GM18502 (cell line): ENCODE measurements at regions not wholly inside any gene's neighbourhood (a gene's known extent, or its start where the extent isn't known, plus 50 kb on each side); places are given as distances from the start of the nearest gene placed in this dataset.
"Not testable (repeated sequence)": the region's sequence is repeated elsewhere in the genome, so short reads cannot be mapped to it uniquely, and the experiment has no call there.

Experiments used
- ATAC-seq: cut with Tn5 transposase; IDR thresholded peaks from one replicate; pipeline ENCODE4 v1.9.1; 2021; ENCODE audit warnings: mild to moderate bottlenecking; ENCODE audit not compliant: unreplicated experiment, poor library complexity

- ATAC-seq = no peak
These were observed 133.0 kb upstream of the NECTIN3 start for GRCh38 chr3:110938629-110939028.

DNA sequence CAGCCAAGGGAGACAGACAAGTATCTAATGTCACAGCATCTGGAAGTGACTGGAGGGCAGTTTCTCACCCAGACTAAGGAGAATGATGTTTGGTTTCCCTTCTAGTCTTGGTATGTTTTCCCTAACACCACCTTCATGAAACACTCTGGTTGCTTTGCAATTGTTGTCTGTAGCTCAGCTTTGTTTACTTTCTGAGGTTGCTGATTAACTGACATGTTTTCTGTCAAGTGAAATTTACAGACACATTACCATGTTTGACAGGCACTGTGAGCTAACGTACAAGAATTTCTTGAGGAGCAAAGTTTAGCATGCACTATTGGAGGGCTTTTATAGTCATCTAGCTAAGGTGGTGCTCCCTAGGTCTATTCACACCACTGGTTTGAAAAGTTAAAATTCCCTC, 131.6 kb upstream of the NECTIN3 start:
- ATAC-seq = no peak

DNA sequence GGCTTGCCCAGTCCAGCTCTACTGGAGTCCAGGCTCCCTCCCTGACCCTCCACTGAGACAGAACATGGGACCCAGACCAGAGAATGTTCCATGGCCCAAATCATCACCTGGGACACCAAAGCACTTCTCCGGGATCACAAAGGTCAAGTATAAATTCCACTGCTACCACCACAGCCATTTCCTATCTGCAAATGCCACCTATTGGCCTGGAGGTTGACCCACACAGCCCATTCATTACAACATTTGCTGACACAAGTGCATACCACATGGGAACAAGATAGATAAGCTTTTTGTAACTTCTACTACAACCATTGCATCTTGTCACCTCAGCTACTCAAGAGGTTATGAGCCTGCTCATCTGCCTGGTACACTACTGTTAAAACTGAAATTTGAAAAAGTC, 126.8 kb upstream of the NECTIN3 start:
- ATAC-seq = no peak

DNA sequence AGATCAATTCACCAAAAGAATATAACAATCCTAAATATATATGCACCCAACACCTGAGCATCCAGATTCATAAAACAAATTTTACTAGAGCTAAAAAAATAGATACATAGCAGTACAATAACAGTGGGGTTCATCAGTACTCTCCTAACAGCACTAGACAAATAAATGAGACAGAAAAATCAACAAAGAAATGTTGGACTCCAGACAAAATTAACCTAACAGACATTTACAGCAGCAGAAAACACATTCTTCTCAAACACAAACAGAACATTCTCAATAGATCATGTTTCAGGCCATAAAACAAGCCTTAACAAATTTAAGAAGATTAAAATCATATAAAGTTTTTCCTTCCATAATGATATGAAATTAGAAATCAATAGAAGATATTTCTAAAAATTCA, 124.8 kb upstream of the NECTIN3 start:
- ATAC-seq = no peak

DNA sequence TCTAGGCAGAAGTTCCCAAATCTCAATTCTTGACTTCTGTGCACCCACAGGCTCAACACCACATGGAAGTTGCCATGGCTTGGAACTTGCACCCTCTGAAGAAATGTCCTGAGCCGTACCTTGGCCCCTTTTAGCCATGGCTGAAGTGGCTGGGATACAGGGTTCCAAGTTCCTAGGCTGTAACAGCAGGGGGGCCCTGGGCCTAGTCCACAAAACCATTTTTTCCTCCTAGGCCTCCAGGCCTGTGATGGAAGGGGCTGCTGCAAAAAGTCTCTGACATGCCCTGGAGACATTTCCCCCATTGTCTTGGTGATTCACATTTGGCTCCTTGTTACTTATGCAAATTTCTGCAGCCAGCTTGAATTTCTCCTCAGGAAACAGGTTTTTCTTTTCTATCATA, 122.4 kb upstream of the NECTIN3 start:
- ATAC-seq = not testable (repeated sequence)

- ATAC-seq = no peak
These were observed 116.2 kb upstream of the NECTIN3 start for GRCh38 chr3:110955301-110955880.

DNA sequence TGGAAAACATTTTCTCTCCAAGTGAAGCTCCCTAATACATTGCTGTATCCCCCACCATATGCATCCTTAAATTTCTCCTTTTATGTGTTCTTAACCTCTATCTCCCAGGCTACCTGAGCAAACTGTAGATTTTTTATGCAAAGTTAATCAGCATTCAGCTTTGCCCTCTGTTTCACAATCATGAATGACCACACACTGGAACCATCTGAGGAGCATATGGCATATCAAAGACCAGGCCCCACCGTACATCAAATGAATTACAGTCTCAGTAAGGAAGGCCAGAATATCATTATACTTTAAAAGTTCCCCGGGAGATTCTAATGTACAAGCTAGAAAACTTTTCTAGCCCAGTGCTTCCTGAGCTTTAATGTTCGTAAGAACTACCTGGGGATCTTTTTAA, 115.5 kb upstream of the NECTIN3 start:
- no peak for ATAC-seq

- no peak for ATAC-seq
These were observed 114.2 kb upstream of the NECTIN3 start for GRCh38 chr3:110957247-110958025.

DNA sequence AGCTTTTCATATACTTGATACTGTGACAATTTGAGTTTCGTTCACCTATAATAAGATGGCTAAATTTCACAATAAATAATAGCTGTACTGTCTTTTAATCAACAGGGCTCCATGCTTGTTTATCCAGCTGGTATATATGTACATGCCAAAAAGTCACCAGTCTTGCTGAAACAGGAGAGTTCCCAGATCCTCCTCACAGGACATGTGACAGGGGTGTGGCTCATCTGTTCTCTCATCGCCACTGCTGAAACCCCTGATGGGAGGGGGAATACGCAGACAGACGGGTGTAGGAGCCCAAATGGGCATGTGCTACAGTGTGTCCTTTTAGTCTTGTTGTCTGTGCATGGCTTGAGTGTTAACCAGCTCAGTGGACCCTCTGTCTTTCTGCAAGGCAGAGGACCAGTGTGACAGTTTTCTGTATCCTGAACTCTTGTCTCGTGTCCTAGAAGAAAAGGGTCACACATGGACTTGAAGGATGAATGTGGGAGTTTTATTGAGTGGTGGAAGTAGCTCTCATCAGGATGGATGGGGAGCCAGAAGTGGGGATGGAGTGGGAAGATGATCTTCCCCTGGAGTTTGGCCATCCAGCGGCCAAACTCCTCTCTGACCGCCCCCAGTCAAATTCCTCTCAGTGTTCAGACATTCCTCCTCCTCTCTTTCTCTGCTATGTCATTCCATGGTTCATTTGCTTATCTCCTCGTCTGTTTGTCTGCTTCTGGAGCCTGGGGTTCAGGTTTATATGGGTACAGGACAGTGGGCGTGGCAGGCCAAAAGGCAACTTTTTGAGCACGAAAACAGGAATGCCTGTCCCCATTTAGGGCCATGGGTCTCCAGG, 113.1 kb upstream of the NECTIN3 start:
- no peak for ATAC-seq

DNA sequence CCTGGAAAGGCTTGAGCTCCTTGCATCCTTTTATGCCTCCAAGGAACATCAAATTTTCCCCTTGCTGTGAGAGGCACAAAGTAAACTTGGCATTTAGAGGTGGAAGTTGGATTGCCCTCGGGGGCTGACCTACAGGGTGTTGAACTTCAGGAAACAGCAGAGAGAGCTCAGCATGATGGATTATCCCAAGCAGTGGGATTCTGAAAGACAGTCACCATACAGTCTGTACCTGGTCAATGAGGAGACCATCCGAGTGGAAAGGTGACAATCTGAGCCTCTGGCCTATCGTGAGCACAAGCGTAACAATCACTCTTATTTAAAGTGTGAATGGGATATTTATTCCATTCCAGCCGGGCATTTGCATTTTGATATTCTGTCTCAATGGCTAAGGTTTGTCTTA, 105.6 kb upstream of the NECTIN3 start:
- ATAC-seq = no peak

GRCh38 chr3:110966966-110967663, 104.5 kb upstream of the NECTIN3 start:
- no peak for ATAC-seq

DNA sequence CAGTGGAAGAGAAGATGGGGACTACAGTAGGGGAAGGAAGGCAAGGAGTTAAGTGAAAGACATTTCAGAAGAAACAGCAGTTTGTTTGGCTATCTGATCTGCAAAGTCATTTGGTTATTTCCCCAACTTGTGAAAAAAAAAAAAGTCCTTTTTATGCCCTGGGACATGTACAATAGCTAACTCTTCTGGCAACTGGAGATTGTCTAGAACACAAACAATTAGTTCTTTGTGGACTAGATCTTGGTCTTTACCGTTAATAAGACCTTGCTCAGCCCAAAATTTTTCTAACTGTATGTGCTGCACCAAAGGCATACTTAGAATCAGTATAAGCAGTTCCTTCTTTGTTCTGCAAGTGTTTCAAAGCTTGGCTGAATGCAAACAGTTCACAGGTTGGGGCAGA, 103.5 kb upstream of the NECTIN3 start:
- no peak for ATAC-seq

DNA sequence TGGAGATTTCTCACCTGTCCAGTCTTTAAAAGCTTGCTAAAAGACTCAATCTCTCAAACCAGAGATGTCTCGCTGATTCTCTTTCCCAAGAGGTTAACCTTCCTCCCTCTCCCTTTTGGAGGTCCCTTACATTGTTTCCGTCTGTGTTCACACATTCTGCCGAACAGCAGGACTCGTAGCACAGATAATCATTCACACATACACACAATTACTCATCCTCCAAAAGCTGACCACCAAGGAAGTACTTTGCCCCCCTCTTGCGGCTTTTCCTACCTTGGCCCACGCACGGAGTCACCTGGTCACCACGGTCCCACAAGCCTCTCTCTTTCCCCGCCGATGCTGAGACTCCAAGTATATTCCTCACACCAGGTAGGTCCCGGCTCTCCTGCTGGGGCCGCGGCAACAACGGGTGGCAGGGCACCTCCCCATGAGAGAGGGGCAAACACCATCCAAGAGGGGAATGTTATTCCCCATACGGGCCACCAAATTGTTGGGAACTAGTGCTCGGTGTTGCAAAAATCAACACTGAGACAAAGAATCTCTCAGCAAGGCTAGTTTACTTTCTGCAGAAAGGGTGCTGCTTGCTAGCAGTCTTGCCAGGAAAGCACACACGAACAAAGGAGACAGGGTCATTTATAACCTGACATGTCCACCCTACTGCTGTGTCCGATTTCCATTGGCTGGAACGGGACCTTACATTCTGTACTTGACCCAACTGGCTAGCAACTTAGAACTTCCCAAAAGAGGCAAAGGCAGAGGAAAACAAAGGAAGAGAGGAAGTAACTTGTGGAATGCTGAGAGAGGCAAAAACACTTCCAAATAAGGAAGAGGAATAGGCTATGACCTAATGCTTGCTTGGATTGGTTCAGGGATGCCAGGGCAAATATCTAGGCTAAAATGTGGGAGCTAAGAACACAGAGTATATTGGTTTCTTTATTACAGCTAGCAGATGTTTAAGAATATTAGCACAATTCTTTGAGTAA, 102.1 kb upstream of the NECTIN3 start:
- ATAC-seq = no peak

- no peak for ATAC-seq
These were observed 100.5 kb upstream of the NECTIN3 start for GRCh38 chr3:110971010-110971601.

DNA sequence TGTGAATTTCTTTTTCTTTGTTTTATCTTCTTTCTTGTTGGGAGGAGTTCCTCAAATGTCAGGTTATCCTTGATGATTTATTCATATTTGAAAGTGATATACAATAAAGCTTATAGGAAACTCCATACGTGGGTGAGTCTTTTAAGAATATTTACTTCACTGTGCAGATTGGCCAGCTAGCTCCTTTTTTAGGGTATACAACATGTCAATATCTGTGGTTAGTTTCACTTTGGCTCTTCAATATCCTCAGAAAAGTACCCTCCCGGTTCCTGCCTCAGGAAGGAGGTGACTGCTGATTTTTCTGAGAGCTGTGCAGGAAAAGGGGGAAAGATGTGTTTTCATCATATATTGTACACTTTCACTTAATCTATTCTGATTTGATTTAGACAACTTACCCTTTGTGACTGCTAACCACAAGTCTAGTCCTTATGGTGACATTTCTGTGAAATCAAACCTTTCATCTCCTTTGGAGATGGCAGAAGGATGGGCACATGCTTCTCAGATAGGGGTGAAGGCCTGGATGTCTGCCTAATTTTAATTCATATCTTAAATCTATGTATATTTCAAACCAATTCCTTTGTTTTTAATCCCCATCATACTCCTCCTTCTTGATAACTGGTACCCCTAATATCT, 98.2 kb upstream of the NECTIN3 start:
- ATAC-seq = no peak

- no peak for ATAC-seq
These were observed 96.7 kb upstream of the NECTIN3 start for GRCh38 chr3:110974902-110975301.

- no peak for ATAC-seq
These were observed 87.0 kb upstream of the NECTIN3 start for GRCh38 chr3:110984456-110985250.

GRCh38 chr3:110989446-110989845, 82.2 kb upstream of the NECTIN3 start:
- no peak for ATAC-seq
